GM13976 (cell line): ENCODE measurements at regions not wholly inside any gene's neighbourhood (a gene's known extent, or its start where the extent isn't known, plus 50 kb on each side); places are given as distances from the start of the nearest gene placed in this dataset.
"Not testable (repeated sequence)": the region's sequence is repeated elsewhere in the genome, so short reads cannot be mapped to it uniquely, and the experiment has no call there.

ENCODE experiments used
- DNase-seq: peaks from one replicate; pipeline ENCODE4 v3.0.0; 2012; ENCODE audit warnings: low spot score
- in situ Hi-C: fragments of 300-500 bp; cut with MboI; formaldehyde crosslinking; loops from one replicate; pipeline ENCODE4 v1.12.0; 2022; ENCODE audit warnings: low sequenced_read_pairs, mixed read lengths, inconsistent platforms; ENCODE audit not compliant: unreplicated experiment
- TF ChIP-seq, protein P1 (sequence below): IDR thresholded peaks from 2 replicates; pipeline ENCODE4 v1.5.1; 2012; ENCODE audit warnings: borderline replicate concordance, mild to moderate bottlenecking; ENCODE audit not compliant: insufficient read depth; ENCODE audit errors: extremely low read depth, missing control alignments, control extremely low read depth

DNA sequence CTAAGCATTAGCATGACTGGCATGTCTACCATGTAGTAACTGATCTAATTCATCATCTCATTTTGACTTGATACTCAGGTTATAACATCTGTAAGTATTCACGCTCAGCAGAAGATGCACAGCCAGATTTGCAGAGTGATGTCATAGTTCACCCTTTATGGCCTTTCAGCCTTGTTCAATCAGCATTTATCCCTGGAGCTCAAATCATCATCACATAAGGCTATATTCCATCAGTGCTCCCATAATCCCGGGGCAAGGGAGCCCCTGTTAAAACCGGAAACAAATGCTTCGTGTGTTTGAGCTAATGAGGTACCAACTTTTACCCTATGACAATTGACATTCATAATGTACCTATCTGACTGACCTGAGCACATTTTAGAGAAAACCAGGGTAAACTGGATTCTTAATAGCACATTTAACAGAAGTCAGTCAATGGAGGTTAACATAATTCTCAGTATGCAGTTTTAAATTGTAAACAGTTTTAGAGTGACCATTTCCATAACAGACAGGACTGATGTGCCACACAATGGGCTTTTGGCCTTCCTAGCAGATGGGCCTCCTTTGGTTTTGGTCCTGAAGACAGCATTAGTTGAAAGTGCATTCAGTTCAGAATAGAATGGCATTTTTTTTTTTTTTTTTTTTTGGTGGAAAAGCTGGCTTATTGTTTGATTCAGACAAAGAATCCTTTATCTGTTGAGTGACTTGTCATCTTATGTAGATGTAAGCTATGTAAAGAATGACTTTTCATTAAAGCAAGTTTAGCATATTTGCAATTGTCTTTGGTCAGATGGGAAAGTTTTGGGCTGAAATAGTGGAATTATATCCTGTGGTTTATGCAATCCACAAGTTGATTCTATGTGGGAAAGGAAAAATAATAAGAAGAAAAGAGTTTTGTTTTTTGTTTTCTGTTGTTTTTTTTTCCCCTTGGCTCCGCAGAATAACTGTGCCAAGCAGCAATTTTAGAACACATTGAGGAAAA, 866.0 kb upstream of the ACVR2A start:
- TF ChIP-seq, protein P1, sequence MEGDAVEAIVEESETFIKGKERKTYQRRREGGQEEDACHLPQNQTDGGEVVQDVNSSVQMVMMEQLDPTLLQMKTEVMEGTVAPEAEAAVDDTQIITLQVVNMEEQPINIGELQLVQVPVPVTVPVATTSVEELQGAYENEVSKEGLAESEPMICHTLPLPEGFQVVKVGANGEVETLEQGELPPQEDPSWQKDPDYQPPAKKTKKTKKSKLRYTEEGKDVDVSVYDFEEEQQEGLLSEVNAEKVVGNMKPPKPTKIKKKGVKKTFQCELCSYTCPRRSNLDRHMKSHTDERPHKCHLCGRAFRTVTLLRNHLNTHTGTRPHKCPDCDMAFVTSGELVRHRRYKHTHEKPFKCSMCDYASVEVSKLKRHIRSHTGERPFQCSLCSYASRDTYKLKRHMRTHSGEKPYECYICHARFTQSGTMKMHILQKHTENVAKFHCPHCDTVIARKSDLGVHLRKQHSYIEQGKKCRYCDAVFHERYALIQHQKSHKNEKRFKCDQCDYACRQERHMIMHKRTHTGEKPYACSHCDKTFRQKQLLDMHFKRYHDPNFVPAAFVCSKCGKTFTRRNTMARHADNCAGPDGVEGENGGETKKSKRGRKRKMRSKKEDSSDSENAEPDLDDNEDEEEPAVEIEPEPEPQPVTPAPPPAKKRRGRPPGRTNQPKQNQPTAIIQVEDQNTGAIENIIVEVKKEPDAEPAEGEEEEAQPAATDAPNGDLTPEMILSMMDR: no peak
- in situ Hi-C loops: no loop called here
- DNase-seq: no peak

DNA sequence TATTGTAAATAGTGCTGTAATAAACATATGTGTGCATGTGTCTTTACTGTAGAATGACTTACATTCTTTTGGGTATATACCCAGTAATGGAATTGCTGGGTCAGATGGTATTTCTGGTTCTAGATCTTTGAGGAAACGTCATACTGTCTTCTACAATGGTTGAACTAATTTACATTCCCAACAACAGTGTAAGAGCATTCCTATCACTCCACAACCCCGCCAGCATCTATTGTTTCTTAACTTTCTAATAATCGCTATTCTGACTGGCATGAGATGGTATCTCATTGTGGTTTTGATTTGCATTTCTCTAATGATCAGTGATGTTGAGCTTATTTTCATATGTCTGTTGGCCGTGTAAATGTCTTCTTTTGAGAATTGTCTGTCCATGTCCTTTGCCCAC, 873.8 kb upstream of the ACVR2A start:
- in situ Hi-C loops, DNase-seq: not testable (repeated sequence)

DNA sequence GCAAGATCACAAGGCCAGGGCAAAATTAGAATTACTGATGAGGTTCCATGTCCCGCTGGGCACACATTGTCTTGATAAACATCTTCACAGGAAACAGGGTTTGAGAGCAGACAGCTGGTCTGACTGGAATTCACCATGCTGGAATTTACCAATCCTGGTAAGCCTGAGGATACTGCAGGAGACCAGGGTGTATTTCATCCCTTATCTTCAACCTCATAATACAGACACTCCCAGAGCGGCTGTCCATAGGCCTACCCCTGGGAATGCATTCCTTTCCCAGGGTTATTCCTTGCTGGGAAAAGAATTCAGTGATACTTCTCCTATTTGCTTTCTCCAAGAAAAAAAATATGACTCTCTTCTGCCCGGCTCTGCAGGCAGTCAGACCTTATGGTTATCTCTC, 875.1 kb upstream of the ACVR2A start:
- DNase-seq, in situ Hi-C loops: not testable (repeated sequence)

DNA sequence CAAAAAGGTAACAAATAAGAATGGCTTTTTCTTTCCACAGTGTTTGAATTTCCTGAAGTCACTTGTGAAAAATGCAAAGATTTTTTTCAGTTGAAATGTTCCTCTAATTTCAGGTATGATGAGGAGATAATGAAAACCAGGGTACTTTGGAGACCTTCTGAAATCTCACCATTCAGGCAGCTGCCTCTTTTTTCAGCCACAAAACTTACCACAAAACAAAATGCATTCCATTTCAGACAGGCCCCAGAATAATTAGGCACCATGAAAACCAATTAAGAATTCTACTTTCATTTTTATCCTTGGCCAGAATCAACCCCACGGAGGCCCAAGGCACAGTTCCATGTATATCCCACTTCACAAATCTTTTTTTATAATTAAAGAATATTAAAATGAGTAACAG, 880.3 kb upstream of the ACVR2A start:
- TF ChIP-seq, protein P1: no peak
- in situ Hi-C loops: no loop called here

DNA sequence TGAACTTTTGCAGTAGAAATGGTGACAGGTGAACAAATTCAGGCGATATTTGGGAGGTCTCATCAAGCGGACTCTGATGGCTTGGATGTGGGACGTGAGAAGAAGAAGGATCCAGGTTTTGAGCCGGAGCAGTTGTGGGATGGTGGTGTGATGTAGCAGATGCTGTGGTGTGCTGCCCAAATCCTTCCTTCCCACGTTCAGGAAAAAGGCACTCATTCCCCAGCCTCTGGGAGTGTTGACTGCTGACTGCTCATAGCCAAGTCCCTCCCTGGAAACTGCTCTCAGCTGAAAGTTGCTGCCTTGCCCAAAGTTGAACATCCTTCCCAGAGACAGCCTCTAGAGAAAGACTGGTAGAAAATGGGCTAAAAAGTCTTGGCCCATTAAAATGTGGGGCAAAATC, 890.3 kb upstream of the ACVR2A start:
- in situ Hi-C loops: no loop called here
- DNase-seq: no peak
- TF ChIP-seq, protein P1: no peak

More for the DNA sequence above, 880.3 kb upstream of the ACVR2A start:
- no peak for DNase-seq

DNA sequence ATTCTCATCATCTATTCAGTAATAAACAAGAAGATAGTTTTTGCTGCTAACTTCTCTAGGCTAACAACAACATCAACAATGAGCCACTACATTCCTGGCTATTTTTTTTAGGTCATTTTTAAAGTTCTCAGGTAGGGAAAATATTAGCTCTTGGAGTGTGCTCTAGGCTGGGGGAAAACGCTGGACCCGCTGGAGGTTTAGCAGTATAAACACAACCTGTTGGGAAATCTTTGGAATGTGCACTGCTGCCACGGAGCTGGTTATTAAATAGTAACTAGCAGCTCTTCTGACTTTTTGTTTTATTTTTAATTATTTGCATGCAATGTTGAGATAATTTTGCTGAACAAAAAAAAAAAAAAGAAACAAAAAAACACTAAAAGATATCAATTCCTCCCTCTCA, 892.1 kb upstream of the ACVR2A start:
- TF ChIP-seq, protein P1: no peak
- no peak for DNase-seq
- in situ Hi-C loops: no loop called here

DNA sequence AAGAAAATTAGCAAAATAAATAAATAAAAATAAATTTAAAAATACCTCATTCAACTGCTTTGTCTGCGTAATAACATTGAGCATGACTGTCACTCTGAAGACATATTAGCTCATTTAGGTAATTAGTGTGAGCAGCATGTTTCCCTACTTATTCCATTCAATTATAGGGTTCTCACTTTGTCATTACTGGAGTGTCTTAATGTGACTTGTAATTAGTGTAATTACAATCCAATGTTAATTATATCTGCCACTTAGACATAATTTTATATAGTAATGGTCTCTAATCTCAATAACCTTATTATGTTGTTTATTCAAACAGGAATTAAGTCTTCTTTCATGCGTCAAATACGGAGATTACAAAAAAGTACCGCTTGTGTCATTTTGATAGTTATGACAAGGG, 893.9 kb upstream of the ACVR2A start:
- in situ Hi-C loops: no loop called here
- DNase-seq: no peak
- TF ChIP-seq, protein P1: no peak
